ENCODE measurements at regions not wholly inside any gene's neighbourhood (a gene's known extent, or its start where the extent isn't known, plus 50 kb on each side); places are given as distances from the start of the nearest gene placed in this dataset.
A peak's percentile ranks its signal among the peaks of the same experiment; 100 is the strongest.

GRCh38 chr10:4775808-4776207, 50.2 kb upstream of the AKR1E2 start:
- no peak for DNase-seq

DNA sequence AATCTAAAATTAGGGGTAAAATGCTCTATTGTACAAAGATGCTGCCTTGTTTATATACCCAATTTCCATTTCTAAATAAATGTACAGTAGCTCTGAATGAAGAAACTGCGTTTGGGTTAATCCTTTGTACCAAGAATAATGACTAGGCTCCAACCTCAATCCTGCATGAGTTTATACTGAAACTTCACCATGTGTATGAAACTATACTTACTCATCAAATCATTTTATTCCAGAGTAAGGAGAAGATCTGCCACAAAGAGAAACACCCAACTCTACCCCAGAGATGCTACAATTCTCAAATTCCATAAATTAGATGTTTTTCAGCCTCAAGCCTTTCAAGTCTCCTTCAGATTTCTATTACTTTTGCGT, 53.8 kb upstream of the AKR1E2 start:
- DNase-seq, result no peak

DNA sequence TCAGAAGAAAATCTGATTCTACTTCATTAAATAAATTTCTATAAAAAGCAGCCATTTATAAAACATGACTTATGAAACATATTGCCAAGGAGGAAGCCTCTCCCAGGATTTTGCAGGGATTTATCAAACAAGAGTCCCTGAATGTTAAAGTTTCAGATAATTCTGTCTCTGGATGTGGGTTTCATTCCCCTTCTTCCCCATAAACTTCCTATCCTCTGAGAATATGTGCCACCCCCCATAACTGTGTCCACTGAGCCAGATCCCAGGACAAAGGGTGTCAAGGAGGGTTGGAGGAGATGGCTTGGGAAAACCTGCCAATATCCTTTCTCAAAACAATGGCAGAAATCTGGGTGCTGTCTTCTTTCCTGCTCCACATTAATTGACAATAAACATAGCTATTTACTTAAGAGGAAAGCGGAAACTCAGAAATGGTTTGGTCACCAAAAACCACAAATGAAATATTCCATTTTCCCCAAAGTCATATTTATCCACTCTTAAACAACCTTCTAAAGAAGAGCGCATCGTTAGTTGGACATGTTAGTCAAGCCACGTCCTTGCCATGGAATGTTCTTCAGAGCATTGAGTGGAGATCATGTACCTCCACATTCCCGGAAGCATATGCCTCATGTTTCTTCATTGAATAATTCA, 54.3 kb upstream of the AKR1E2 start:
- DNase-seq, result no peak

DNA sequence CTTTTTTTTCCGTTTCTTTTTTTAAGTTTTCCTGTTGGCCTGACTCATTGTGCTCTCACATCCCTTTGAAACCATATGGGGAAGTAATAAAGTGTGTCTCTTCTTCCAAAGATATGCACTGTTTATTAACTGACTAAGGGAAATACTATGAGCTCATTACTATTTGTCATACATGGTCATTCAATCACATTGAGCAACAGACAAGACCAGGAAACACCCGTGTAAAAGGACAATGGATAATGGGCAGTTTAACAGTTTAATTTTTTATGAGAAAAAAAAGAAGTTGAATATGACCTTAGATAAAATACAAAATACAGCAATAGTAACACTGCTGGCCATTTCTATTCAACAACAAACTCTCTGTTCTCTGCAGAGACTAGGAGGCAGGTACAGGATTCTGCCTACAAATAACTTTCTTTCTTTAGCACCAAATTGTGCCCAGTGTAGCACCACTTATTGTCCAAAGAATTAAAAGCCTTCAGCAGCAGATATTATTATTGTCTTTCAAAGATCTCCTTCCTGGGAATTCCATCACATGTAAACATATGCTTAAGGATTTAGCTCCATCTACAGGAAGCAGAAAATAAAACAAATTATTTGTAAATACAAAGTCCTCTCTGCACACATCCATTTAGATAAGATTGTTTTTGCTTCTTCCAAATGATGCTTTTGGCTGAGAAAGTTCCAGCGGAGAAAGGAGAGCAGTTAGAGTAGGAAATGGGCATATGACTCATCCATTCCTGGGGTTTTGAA, 55.0 kb upstream of the AKR1E2 start:
- DNase-seq, result no peak

DNA sequence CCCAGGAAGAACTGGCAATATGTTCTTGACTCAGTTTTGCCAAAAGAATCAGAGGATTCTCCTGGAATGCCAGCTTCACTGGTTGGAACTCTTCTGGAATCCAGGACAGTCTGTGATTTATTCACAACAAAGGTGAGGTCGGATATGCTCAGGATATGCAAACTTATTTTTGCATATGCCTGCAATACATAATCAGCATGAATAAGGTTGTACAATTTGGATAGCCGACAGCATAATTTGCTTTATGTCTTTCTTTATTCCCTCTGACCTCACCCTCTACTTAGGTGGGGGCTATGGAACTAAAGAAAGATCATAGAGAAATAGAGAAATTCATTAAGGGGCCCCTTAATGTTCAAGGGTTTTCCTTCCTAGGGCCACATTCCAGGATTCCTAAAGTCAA, 57.6 kb upstream of the AKR1E2 start:
- DNase-seq, result no peak

DNA sequence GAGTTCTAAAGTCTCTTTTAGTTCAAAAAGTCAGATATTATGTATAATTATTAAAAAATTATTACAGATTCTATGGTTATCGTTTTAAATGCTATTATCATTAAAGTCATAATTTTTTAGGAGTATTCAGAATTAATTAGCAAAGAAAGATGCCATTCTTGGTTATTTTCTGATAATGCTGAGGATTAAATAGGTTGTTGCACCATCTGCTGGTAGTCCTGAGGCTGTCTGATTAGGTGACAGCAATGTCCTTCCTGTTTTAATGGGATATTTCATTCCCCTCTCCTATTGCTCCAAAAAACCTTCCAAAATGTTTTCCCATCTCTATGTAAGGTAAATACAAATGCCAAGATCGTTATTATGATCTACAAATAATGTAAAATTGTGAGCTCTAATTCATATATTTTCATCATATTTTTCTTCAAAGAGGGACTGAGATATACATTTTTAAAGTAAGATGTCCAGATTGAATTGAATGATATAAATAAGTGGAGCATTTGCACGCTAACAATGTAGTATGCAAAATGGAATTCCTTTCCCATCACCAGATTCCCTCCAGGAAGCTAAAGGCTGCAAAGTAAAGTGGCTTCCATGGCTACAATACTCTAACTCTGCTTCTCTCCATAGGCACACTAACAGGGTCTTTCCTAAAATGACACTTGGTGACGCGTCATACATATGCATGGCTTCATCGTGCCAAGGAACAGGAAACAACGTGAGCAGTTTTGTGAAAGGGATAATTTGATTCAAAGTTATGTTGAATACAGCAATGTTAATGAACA, 58.8 kb upstream of the AKR1E2 start:
- no peak for DNase-seq

- DNase-seq, result no peak
Measured at GRCh38 chr10:4766454-4766853, 59.6 kb upstream of the AKR1E2 start.

- DNase-seq, result no peak
Measured at GRCh38 chr10:4765428-4765827, 60.6 kb upstream of the AKR1E2 start.

GRCh38 chr10:4763960-4764428, 62.0 kb upstream of the AKR1E2 start:
- DNase-seq, result no peak

DNA sequence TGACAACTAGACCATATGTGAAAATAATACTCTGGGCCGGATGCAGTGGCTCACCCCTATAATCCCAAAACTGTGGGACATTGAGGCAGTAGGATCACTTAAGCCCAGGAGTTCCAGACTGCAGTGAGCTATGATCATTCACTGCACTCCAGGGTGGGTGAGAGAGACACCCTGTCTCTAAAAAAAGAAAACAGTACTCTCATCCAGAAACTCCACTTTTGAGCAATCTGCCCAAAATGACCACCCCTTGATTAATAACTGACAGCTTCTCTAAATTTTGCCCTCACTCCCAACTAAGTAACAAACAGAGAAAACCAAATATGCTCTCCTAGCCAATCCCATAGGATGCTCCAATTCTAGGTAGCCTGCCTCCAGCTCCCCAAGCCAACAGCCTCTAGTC, 62.5 kb upstream of the AKR1E2 start:
- no peak for DNase-seq

DNA sequence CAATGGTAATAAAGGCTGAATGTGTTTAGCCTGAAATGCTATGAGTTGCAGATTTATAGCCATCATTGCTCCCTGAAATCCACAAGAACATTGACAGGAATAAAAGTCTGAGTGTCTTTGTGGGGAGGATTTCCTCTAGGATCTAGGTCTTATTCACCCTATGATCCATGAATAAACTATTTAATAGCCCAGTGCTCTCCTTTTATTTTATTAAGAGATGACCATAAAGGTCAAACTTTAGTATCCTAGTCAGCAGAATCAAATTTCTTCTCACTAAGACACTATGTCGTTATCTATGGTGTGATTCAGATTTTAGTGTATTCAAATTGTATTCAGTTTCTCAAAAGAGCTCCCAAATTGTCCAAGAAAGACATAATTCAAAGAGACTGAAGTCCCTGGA, 67.8 kb upstream of the AKR1E2 start:
- no peak for DNase-seq

GRCh38 chr10:4755286-4755989, 70.6 kb upstream of the AKR1E2 start:
- peak; percentile 16 for DNase-seq

- DNase-seq, result no peak
Measured at GRCh38 chr10:4754143-4754542, 71.9 kb upstream of the AKR1E2 start.

DNA sequence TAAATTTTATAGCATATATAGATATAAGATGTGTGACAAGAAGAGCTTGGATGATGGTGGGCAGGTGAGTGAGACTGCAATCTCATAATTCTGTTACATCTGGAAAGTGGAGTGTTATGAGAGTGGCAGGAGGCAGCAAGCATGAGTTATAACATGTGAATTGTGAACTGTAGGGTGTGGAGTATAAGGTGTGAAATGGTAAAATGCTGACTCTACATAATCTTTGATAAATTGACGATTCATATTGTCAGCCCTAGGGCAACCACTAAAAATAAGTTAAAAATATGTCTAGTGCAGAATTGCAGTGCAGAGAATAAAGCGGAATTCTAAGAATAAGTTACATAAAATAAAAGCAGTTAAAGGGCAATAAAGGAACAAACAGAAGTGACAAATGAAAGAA, 74.8 kb upstream of the AKR1E2 start:
- no peak for DNase-seq

- no peak for DNase-seq
Measured at GRCh38 chr10:4749271-4749574, 76.8 kb upstream of the AKR1E2 start.

- DNase-seq, result no peak
Measured at GRCh38 chr10:4748491-4749270, 77.3 kb upstream of the AKR1E2 start.

DNA sequence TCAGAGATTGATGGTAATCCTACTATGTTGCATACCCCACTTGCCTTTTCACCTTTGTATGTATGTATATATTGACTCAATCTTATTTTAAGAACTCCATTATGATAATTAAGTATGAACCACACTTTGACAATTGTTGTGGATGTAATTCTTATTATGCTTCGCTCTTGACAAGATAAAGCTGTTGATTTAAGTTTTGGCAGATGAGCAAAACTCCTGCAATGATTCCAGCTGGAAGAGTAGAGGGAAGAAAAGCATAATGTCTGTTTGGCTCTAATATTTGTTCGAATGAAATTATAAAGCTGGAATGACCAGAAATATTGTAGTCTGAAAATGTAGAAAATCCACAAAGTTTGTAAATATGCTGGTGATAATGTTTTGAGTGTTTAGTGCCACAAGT, 83.8 kb upstream of the AKR1E2 start:
- DNase-seq, result no peak

DNA sequence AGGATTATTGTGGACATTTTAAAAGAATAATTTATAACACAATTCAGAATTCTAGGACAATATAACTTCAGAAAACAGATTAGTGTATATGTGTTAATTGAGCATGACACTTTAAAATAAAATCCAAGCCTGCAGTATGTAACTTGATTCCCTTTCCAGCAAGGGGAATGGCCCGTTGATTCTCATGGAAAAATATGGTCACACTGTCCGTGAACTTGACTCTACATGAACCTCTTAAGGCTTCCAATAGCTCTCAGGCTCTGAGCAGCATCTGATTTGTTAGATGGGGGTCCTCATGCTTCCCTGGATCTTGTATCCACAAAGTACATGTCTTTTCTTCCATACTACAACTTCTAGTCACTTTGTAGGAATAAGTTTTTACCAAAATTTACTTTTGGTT, 85.5 kb upstream of the AKR1E2 start:
- no peak for DNase-seq

GRCh38 chr10:4736608-4737007, 89.4 kb upstream of the AKR1E2 start:
- no peak for DNase-seq

- no peak for DNase-seq
Measured at GRCh38 chr10:4736183-4736582, 89.8 kb upstream of the AKR1E2 start.

GRCh38 chr10:4733843-4734224, 92.2 kb upstream of the AKR1E2 start:
- DNase-seq, result no peak

DNA sequence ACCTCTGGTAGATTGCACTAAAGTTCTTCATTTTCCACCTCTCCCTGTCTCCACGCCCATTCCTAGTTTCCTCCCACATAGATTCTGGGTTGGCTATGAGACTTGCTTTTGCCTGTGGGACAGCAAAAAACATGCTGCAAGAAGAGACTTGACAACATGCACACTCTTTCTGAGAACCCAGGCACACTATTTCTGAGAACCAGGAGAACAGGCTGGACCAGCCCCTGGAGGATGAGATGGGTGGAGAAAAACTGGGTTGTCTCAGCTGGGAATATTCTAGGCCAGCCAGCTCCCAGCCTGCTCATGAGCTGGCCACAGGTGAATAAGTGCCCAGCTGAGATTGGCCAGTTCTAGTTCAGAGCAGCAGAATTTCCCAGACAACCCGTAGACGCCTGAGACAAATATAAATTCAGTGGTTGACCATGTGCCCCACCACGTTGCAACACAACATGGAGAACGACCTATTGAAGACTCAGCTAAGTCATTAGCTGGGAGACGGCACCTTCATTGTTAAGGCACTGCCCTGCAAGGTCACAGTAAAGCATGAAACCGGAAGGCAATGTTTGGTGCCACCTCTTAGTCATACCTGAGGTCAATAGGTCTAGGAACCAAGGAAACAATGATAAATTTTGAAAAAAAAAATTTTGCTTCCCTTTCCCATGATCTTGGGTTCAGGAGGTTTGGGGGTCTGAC, 92.7 kb upstream of the AKR1E2 start:
- DNase-seq, result no peak

Data from right kidney (tissue), 1 donor.